Spleen (tissue), 7 donors: ENCODE measurements at regions not wholly inside any gene's neighbourhood (a gene's known extent, or its start where the extent isn't known, plus 50 kb on each side); places are given as distances from the start of the nearest gene placed in this dataset.

Experiments
- CTCF ChIP-seq, 11 experiments: fragments of 200-600 bp in 7 of 11; fragments of 450-650 bp in 4 of 11; sonication (generic) in 4 of 11; IDR thresholded peaks in 8 of 11; conservative IDR thresholded peaks in 3 of 11; 1 replicate in 7 of 11; 2 replicates in 4 of 11; pipeline versions ENCODE4 v1.4.0 to v1.8.0; 2016 to 2021; ENCODE audit warnings: antibody characterized with exemption in 11 of 11, inconsistent platforms in 4 of 11, mild to moderate bottlenecking in 1 of 11
- POLR2A ChIP-seq, 3 donors: fragments of 450-650 bp; IDR thresholded peaks; one replicate each; pipeline ENCODE4 v1.5.1; 2017; ENCODE audit warnings: antibody characterized with exemption in 3 of 3, mild to moderate bottlenecking in 1 of 3
- POLR2AphosphoS5 ChIP-seq, 3 donors: sonication (generic); formaldehyde crosslinking; IDR thresholded peaks; one replicate each; pipeline ENCODE4 v1.5.1; 2017; ENCODE audit warnings: antibody characterized with exemption in 3 of 3
- donor health status: DM: no; HTN: no; CAD: no; lungs with moderate emphysema.
- donor health status: DM: no; HTN: no; CAD: no.
- donor health status: DM: no; HTN: no; CAD: no.

DNA sequence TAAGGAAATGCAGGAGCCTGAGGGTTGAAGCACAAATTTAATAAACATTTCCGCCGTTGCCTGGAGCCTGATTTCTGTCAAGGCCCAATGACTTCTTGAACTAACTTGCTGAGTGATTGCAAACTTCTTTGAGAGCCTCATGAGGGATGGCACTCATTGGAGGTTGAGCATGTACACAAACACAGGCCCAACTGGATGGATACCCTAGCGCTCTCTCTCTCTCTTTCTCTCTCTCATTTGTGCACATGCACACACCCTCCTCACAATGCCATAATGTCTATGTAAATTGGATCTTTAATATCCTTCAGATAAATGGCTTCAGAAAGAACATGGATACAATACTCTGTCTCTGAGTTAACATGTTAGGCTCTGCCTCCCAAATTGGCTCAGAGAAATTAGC is 597.7 kb upstream of the CADM1 start:
- TF ChIP-seq POLR2A (IDR thresholded peaks at IDR 0.05) (no peak), CTCF (IDR thresholded peaks at IDR 0.05 in 8 of 11, conservative IDR thresholded peaks at IDR 0.05 in 3 of 11) (no peak), POLR2AphosphoS5 (IDR thresholded peaks at IDR 0.05) (no peak)
